ENCODE measurements at regions not wholly inside any gene's neighbourhood (a gene's known extent, or its start where the extent isn't known, plus 50 kb on each side); places are given as distances from the start of the nearest gene placed in this dataset.

- DNase-seq, result no peak
These were observed 949.2 kb downstream of the TECRL start for GRCh38 chr4:63460075-63460474.

- peak; percentile 9 for DNase-seq
These were observed 949.9 kb downstream of the TECRL start for GRCh38 chr4:63459329-63459728.

GRCh38 chr4:63458010-63458409, 951.2 kb downstream of the TECRL start:
- DNase-seq, result no peak

GRCh38 chr4:63440236-63440635, 969.0 kb downstream of the TECRL start:
- no peak for DNase-seq

- DNase-seq, result no peak
These were observed 979.1 kb downstream of the TECRL start for GRCh38 chr4:63430105-63430504.

GRCh38 chr4:63396269-63396668, 1013.0 kb downstream of the TECRL start:
- no peak for DNase-seq

GRCh38 chr4:63393544-63393943, 1015.7 kb downstream of the TECRL start:
- no peak for DNase-seq

GRCh38 chr4:63379750-63380522, 1029.3 kb downstream of the TECRL start:
- DNase-seq, result no peak

- no peak for DNase-seq
These were observed 1038.2 kb downstream of the TECRL start for GRCh38 chr4:63371001-63371400.

GRCh38 chr4:63361628-63362027, 1047.6 kb downstream of the TECRL start:
- DNase-seq, result no peak

- no peak for DNase-seq
These were observed 1048.2 kb downstream of the TECRL start for GRCh38 chr4:63361066-63361465.

GRCh38 chr4:63349674-63350025, 1059.6 kb downstream of the TECRL start:
- DNase-seq, result no peak

GRCh38 chr4:63348735-63349673, 1060.2 kb downstream of the TECRL start:
- no peak for DNase-seq

GRCh38 chr4:63325140-63325539, 1084.1 kb downstream of the TECRL start:
- no peak for DNase-seq

GRCh38 chr4:63316633-63317032, 1092.6 kb downstream of the TECRL start:
- no peak for DNase-seq

GRCh38 chr4:63315651-63316050, 1093.6 kb downstream of the TECRL start:
- no peak for DNase-seq

- no peak for DNase-seq
These were observed 1100.6 kb downstream of the TECRL start for GRCh38 chr4:63308697-63309096.

- no peak for DNase-seq
These were observed 1106.5 kb downstream of the TECRL start for GRCh38 chr4:63302792-63303191.

- no peak for DNase-seq
These were observed 1107.2 kb downstream of the TECRL start for GRCh38 chr4:63302078-63302477.

GRCh38 chr4:63296773-63297172, 1112.5 kb downstream of the TECRL start:
- no peak for DNase-seq

GRCh38 chr4:63275491-63275890, 1133.8 kb downstream of the TECRL start:
- no peak for DNase-seq

- no peak for DNase-seq
These were observed 1140.1 kb downstream of the TECRL start for GRCh38 chr4:63269156-63269555.

GRCh38 chr4:63233671-63234070, 1175.6 kb downstream of the TECRL start:
- no peak for DNase-seq

GRCh38 chr4:63232058-63232457, 1177.2 kb downstream of the TECRL start:
- no peak for DNase-seq
